ENCODE measurements at regions not wholly inside any gene's neighbourhood (a gene's known extent, or its start where the extent isn't known, plus 50 kb on each side); places are given as distances from the start of the nearest gene placed in this dataset.

- no peak overlapping the region for H3K4me3 ChIP-seq (ENCODE audit: low read length)
- no peaks in the 10 kb centered on the region for H3K36me3 ChIP-seq (ENCODE audit: control insufficient read depth, low read length)
- H3K4me2 ChIP-seq (ENCODE audit: low read length), result no peak overlapping the region
- H3K4me1 ChIP-seq (ENCODE audit: control insufficient read depth, low read length), result no peaks in the 10 kb centered on the region
- H3F3A ChIP-seq (ENCODE audit: control insufficient read depth, insufficient read depth), result no peaks in the 10 kb centered on the region
- no peaks in the 10 kb centered on the region for H3K79me2 ChIP-seq (ENCODE audit: control insufficient read depth, low read length)
- H4K20me1 ChIP-seq (ENCODE audit: control insufficient read depth, insufficient read depth, low read depth, low read length), result no peaks in the 10 kb centered on the region
- no peak overlapping the region for H3K27ac ChIP-seq (ENCODE audit: low read depth, low read length)
- TF ChIP-seq, protein P1, sequence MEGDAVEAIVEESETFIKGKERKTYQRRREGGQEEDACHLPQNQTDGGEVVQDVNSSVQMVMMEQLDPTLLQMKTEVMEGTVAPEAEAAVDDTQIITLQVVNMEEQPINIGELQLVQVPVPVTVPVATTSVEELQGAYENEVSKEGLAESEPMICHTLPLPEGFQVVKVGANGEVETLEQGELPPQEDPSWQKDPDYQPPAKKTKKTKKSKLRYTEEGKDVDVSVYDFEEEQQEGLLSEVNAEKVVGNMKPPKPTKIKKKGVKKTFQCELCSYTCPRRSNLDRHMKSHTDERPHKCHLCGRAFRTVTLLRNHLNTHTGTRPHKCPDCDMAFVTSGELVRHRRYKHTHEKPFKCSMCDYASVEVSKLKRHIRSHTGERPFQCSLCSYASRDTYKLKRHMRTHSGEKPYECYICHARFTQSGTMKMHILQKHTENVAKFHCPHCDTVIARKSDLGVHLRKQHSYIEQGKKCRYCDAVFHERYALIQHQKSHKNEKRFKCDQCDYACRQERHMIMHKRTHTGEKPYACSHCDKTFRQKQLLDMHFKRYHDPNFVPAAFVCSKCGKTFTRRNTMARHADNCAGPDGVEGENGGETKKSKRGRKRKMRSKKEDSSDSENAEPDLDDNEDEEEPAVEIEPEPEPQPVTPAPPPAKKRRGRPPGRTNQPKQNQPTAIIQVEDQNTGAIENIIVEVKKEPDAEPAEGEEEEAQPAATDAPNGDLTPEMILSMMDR (IDR thresholded peaks at IDR 0.05; ENCODE audit: low read depth, low read length, poor library complexity, severe bottlenecking), result no peak
- no peaks in the 10 kb centered on the region for H3K9me2 ChIP-seq (replicated peaks; ENCODE audit: control insufficient read depth, low read length)
- H3K27me3 ChIP-seq (ENCODE audit: control insufficient read depth, low read length), result no peaks in the 10 kb centered on the region
- H3K9me3 ChIP-seq (ENCODE audit: control insufficient read depth, insufficient read depth, low read length), result no peaks in the 10 kb centered on the region
These were observed 423.5 kb downstream of the TAF11L14 start for GRCh38 chr5:18057725-18058124.

- no peak overlapping the region for H3K4me2 ChIP-seq (ENCODE audit: low read length)
- no peak for TF ChIP-seq EZH2phosphoT487 (IDR thresholded peaks at IDR 0.05; ENCODE audit: borderline replicate concordance, low read length)
- TF ChIP-seq, protein P1 (IDR thresholded peaks at IDR 0.05; ENCODE audit: low read depth, low read length, poor library complexity, severe bottlenecking), result no peak
- H3K36me3 ChIP-seq (ENCODE audit: control insufficient read depth, low read length), result no peaks in the 10 kb centered on the region
- H4K20me1 ChIP-seq (ENCODE audit: control insufficient read depth, insufficient read depth, low read depth, low read length), result no peaks in the 10 kb centered on the region
- H3K9me3 ChIP-seq (ENCODE audit: control insufficient read depth, insufficient read depth, low read length), result no peaks in the 10 kb centered on the region
- H3F3A ChIP-seq (ENCODE audit: control insufficient read depth, insufficient read depth), result no peaks in the 10 kb centered on the region
- H3K27me3 ChIP-seq (ENCODE audit: control insufficient read depth, low read length), result no peaks in the 10 kb centered on the region
- no peaks in the 10 kb centered on the region for H3K9me2 ChIP-seq (replicated peaks; ENCODE audit: control insufficient read depth, low read length)
- H3K4me3 ChIP-seq (ENCODE audit: low read length), result no peak overlapping the region
- H3K27ac ChIP-seq (ENCODE audit: low read depth, low read length), result no peak overlapping the region
- H3K79me2 ChIP-seq (ENCODE audit: control insufficient read depth, low read length), result no peaks in the 10 kb centered on the region
- H3K4me1 ChIP-seq (ENCODE audit: control insufficient read depth, low read length), result no peaks in the 10 kb centered on the region
These were observed 433.4 kb downstream of the TAF11L14 start for GRCh38 chr5:18067615-18068014.

GRCh38 chr5:18068826-18069225 is 434.6 kb downstream of the TAF11L14 start:
- Histone ChIP-seq H3K36me3 (ENCODE audit: control insufficient read depth, low read length) (no peaks in the 10 kb centered on the region), H3K4me3 (ENCODE audit: low read length) (no peak overlapping the region), H3K27me3 (ENCODE audit: control insufficient read depth, low read length) (no peaks in the 10 kb centered on the region), H3K4me2 (ENCODE audit: low read length) (no peak overlapping the region), H3K79me2 (ENCODE audit: control insufficient read depth, low read length) (no peaks in the 10 kb centered on the region), H3K4me1 (ENCODE audit: control insufficient read depth, low read length) (no peaks in the 10 kb centered on the region), H3K9me2 (replicated peaks; ENCODE audit: control insufficient read depth, low read length) (no peaks in the 10 kb centered on the region), H4K20me1 (ENCODE audit: control insufficient read depth, insufficient read depth, low read depth, low read length) (no peaks in the 10 kb centered on the region), H3K9me3 (ENCODE audit: control insufficient read depth, insufficient read depth, low read length) (no peaks in the 10 kb centered on the region), H3K27ac (ENCODE audit: low read depth, low read length) (no peak overlapping the region), H3F3A (ENCODE audit: control insufficient read depth, insufficient read depth) (no peaks in the 10 kb centered on the region)
- no peak for TF ChIP-seq EZH2phosphoT487 (IDR thresholded peaks at IDR 0.05; ENCODE audit: borderline replicate concordance, low read length)
- TF ChIP-seq, protein P1 (IDR thresholded peaks at IDR 0.05; ENCODE audit: low read depth, low read length, poor library complexity, severe bottlenecking), result no peak

GRCh38 chr5:18069790-18070189 is 435.5 kb downstream of the TAF11L14 start:
- H3K36me3 ChIP-seq (ENCODE audit: control insufficient read depth, low read length), result no peaks in the 10 kb centered on the region
- no peaks in the 10 kb centered on the region for H3K9me2 ChIP-seq (replicated peaks; ENCODE audit: control insufficient read depth, low read length)
- TF ChIP-seq EZH2phosphoT487 (IDR thresholded peaks at IDR 0.05; ENCODE audit: borderline replicate concordance, low read length), result no peak
- TF ChIP-seq, protein P1 (IDR thresholded peaks at IDR 0.05; ENCODE audit: low read depth, low read length, poor library complexity, severe bottlenecking), result no peak
- no peaks in the 10 kb centered on the region for H3F3A ChIP-seq (ENCODE audit: control insufficient read depth, insufficient read depth)
- no peaks in the 10 kb centered on the region for H3K4me1 ChIP-seq (ENCODE audit: control insufficient read depth, low read length)
- H3K4me2 ChIP-seq (ENCODE audit: low read length), result no peak overlapping the region
- H3K27me3 ChIP-seq (ENCODE audit: control insufficient read depth, low read length), result no peaks in the 10 kb centered on the region
- H4K20me1 ChIP-seq (ENCODE audit: control insufficient read depth, insufficient read depth, low read depth, low read length), result no peaks in the 10 kb centered on the region
- H3K27ac ChIP-seq (ENCODE audit: low read depth, low read length), result no peak overlapping the region
- no peaks in the 10 kb centered on the region for H3K9me3 ChIP-seq (ENCODE audit: control insufficient read depth, insufficient read depth, low read length)
- no peaks in the 10 kb centered on the region for H3K79me2 ChIP-seq (ENCODE audit: control insufficient read depth, low read length)
- H3K4me3 ChIP-seq (ENCODE audit: low read length), result no peak overlapping the region
